NCI-H82 treated with DMSO at 0.1 percent for 48 hours (cell line): ENCODE measurements at regions not wholly inside any gene's neighbourhood (a gene's known extent, or its start where the extent isn't known, plus 50 kb on each side); places are given as distances from the start of the nearest gene placed in this dataset.
"Not testable (repeated sequence)": the region's sequence is repeated elsewhere in the genome, so short reads cannot be mapped to it uniquely, and the experiment has no call there.

Source experiments
- DNase-seq: peaks from one replicate; lab custom pipeline; 2025; ENCODE audit not compliant: unreplicated experiment; lab: John Stamatoyannopoulos, UW

DNA sequence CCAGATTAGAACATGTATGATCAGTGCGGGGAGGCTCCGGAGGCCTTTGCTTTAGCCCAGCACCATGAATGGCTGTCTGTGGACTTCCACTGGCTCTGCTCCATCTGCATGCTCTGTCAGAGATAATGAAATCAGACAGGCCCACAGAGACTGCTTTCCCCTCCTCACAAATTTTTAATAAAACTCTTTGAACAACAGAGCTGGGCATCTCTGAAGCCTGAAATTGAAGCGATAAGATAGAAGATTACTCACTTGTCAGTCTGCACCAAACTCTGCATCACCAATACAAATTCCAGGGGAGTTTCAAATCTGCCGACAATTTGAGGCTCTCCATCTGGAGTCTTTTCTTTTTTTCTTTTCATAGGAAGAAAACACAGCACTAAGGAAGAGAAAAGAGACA lies 110.0 kb downstream of the DYRK2 start:
- DNase-seq: no peak

DNA sequence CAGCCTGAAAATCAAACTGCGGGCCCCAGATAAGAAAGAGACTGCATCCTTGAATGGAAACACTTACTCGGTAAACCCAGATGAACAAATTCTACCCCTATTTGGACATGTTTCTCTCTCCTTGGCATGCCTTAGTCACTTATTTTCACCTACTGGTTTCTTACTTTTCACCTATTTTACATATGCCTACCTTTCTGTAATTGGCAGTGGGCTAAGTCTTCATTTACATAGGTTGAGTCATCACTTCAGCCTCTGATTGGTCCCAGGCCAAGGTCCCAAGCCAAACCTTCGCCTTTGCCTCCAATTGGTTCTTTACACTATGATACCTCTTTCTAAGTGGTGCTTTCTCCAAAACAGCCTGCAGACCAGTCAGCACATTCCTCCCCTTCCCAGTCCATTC lies 111.3 kb downstream of the DYRK2 start:
- DNase-seq: no peak

- no peak for DNase-seq
Measured at GRCh38 chr12:67760586-67761275, 112.2 kb downstream of the DYRK2 start.

- DNase-seq: no peak
Measured at GRCh38 chr12:67761566-67761965, 113.0 kb downstream of the DYRK2 start.

- no peak for DNase-seq
Measured at GRCh38 chr12:67764055-67764454, 115.5 kb downstream of the DYRK2 start.

DNA sequence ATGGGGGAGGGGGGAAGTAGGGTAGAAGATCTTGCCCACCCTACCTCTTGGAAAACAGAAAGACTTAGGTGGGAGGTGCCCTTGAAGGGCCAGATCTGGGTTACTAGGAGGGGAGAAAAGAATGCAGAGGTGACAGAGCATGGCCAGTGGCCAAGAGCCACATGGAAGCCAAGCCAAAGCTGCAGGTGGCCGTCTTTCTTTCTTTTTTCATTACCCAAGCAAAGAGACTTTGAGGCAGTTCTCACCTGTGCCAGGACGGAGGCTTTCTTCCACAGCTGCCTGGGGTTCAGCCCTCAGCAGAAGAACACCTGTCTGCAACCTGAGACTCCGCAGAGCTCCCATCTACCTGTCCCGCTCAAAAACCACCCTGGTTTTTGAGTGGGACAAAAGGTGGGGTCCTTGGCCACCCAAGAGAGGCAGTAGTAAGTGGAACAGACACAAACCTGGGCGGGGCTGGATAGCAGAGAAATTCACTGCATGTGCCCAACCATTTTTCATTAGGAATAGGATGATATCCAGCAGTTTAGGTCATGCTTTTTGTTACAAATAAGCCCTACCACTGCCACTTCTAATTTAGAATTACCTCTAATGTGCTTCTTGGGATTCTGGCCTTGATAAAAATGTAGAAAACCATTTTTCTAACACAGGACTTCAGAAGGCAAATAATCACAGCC lies 116.5 kb downstream of the DYRK2 start:
- DNase-seq: no peak

DNA sequence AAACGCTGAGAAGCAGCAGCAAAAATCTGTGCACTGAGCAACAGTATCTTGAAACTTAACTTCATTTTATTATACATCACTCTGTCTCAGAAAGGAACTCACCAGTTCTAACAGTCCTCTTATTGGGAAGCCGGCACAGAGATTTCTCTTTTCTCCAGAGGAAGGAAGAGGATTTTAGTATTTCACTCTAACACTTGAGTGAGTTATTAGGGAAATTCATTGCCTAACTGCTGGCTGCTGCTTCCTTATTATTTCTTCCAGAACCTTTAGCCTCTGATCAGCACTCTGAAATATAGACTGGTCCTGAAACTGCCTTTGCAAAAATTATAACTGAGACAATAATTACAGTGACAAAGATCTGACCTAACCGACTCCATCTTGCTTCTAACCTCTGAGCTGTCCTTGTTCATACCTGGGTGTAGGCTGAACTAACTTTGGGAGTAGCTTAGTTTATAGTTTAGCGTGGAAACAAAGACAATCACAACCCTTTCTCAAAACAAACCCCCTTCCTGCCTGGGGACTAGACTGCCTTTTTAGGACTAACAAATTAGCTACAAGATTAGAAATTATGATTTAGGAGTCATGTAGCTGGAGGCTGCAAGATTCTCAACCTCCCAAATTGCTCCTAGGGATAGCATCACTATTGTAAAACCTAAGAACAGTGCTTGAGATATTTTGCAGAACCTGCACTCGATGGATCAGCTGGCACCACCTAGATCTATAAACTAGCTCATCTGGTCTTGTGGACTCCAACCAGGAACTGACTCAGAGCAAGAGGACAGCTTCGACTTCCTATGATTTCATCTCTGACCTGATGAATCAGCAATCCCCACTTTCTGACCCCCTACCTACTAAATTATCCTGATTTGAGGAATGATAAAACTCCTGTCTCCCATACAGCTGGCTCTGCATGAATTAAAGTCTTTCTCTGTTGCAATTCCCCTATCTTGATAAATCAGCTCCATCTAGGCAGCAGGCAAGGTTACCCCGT lies 117.5 kb downstream of the DYRK2 start:
- no peak for DNase-seq

GRCh38 chr12:67772267-67773169 lies 124.0 kb downstream of the DYRK2 start:
- peak; percentile 91 for DNase-seq

DNA sequence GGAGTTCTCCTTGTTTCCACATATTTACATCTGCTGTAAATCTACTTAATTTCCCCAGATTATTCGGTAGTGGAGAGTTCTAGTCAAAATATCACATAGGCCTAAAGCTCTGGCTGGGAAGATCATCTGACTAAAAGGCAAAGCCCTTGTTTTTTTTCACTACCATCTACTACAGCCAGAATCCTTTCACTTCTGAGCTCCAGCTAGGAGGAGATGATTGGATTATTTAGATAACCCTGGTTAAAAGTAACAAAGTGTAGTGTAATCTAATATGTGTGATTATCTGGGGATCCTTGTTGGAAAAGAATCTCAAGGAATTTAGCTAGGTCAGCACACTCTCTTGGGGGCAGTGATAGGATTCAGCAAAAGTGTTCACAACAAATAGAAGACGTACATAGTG lies 125.4 kb downstream of the DYRK2 start:
- peak; percentile 92 for DNase-seq

DNA sequence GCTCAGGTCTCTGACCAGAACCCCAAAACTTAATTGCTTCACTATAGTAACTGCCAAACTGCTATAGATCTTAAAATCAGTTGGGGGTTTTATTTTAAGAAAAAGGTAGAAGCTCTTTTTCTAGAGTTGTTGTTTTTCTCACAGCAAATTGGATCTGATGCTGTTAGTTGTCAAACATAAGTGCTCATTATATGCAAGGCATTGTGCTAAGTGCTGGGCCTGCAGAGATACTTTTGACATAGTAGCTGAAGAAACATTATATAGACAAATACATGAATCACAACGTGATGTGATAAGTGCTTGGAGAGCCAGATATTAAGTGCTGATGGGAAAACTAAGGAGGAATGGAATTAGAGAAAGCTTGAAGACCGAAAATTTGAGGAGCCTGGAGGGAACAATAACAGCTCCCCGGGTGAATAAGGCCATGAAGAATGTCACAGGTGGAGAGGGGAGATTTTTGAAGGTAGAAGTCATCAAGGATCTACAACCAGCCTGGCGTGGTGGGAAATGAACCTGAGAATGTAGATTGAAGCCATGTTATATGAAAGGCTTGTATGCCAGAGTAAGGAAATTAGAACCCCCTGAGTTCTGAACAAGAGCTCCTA lies 126.5 kb downstream of the DYRK2 start:
- DNase-seq: no peak

DNA sequence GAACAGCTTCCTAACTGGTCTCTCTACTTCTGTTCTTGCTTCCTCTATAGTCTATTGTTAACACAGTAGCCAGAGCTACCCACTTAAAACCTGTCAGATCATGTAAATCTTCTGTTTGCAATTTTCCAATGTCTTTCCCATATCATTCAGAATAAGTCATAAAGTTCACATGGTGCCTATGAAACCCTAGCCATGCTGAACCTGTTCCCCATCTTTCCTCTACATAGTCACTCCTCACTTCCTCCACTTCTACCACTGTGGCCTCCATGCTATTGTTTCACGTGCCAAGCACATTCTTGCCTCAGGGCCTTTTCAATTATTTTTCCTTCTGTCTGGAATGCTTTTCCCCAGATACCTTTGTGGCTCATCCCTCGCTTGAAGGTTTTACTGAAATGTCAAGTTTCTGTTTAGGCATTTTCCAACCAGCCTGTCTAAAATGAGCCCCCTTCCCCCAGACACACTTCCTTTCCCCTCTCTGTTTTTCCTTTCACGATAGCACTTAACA lies 132.1 kb downstream of the DYRK2 start:
- DNase-seq: no peak

DNA sequence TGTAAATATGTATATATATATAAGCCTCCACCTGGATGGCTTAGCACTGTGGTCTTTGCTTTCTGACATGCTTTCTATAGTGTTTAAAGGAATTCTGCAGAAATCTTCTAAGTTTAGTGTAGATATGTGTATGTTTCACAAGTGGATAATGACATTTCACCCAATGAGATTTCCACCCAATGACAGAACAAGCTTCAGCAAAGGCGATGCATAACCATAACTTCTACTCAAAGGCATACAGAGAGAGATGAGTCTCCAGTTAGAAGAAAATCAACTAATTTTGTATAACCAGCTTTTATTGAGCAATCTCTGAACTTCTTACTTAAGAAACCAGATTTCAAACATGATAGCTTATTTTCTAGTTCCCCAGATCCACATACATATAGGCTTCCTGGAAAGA lies 134.0 kb downstream of the DYRK2 start:
- no peak for DNase-seq

DNA sequence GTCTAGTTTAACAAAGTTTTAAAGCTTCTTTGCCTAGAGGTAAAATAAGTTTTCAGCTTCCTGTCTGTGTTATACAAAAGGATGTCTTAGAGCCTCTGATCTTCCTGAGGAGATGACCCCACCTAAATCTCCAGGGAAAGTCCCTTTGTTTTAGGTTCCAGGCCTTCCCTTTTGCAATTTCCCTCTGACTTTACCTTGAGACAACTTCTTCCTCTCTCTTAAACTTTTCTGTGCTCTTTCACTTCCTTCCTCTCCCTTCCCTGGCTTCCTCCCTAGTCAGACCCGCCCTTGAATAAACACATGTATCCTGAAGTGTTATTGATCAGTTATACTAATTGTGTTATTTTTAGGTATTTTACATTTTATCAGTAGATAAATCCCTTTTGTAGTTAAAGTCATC lies 134.8 kb downstream of the DYRK2 start:
- no peak for DNase-seq

GRCh38 chr12:67784831-67785230 lies 136.3 kb downstream of the DYRK2 start:
- DNase-seq: no peak

DNA sequence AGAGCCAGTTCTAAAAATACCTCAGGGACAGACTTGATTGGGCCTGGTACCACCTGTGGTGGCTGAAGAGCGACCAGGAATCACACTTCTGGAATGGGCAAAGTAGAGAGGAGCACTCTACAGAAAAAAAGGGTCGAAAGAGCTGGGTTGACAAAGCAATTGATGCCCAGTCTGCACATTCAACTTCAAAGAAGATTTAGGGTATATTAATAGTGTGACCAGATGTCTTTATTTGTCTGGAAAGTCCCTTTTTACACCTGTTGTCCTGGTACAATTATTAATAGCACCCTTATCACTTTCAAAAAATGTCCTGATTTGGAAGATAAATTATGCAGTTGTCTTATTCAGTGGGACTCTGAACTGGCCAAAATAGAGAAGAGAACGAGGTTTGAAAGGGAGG lies 137.5 kb downstream of the DYRK2 start:
- DNase-seq: no peak

- no peak for DNase-seq
Measured at GRCh38 chr12:67788118-67788517, 139.6 kb downstream of the DYRK2 start.

DNA sequence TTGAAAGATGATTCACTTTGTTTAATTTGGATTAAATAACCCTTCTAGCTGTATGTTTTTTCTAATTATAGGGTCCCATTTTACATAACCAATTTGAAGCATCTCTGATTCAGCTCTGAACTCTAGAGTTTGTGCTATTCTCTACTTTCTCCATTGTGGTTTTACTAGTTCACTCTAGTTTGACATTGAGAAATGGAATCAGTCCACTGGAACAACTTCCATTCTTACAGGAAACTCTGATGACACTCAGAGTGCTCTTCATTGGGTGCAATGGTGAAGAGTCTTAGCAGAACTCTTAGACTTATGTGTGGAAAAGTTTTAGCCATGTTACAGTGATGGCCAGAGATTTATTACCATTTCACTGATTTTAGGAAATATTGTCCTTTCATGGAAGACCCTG lies 140.7 kb downstream of the DYRK2 start:
- no peak for DNase-seq

DNA sequence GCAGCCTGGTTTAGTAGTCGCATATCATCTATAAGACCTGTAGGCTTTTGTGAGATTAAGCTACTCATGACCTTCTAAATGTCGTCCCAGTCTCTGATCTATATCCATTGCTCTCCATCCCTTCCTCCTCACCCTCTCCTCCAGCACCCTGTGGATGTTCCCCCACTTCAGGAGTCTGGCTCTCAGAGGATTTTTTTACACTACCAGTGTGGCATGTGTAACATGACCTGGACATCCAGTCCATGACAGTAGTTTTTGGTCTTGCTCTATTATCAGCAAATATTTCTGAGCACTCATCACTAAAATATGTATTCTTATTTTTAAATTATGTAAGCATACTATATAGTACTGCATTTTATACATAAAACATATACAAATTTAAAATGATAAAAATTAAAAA lies 142.1 kb downstream of the DYRK2 start:
- DNase-seq: no peak

- not testable (repeated sequence) for DNase-seq
Measured at GRCh38 chr12:67791362-67791761, 142.8 kb downstream of the DYRK2 start.

DNA sequence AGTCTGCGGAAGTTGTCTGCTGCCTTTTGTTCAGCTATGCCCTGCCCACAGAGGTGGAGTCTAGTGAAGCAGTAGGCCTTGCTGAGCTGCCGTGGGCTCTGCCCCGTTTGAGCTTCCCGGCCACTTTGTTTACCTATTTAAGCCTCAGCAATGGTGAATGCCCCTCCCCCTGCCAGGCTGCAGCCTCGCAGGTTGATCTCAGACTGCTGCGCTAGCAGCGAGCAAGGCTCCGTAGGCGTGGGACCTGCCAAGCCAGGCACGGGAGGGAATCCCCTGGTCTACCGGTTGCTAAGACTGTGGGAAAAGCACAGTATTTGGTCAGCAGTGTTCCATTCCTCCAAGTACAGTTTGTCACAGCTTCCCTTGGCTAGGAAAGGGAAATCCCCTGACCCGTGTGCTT lies 143.6 kb downstream of the DYRK2 start:
- DNase-seq: no peak
